OCI-LY3 (cell line): ENCODE measurements at regions not wholly inside any gene's neighbourhood (a gene's known extent, or its start where the extent isn't known, plus 50 kb on each side); places are given as distances from the start of the nearest gene placed in this dataset.

Experiments
- CTCF ChIP-seq: fragments of 200-600, 300-600 bp; sonication (generic); IDR thresholded peaks from 2 replicates; pipeline ENCODE4 v1.5.1; 2014; ENCODE audit warnings: antibody characterized with exemption, low read length, low read depth
- EZH2phosphoT487 ChIP-seq: fragments of 200-600 bp; shearing (Covaris generic); IDR thresholded peaks from 2 replicates; pipeline ENCODE4 v1.6.1; 2018; ENCODE audit warnings: antibody characterized with exemption, mixed run types, low read depth

GRCh38 chr1:99207216-99207615 lies 57.1 kb upstream of the PLPPR4 start:
- TF ChIP-seq EZH2phosphoT487: no peak
- TF ChIP-seq CTCF: no peak
